ENCODE measurements at regions not wholly inside any gene's neighbourhood (a gene's known extent, or its start where the extent isn't known, plus 50 kb on each side); places are given as distances from the start of the nearest gene placed in this dataset.

DNA sequence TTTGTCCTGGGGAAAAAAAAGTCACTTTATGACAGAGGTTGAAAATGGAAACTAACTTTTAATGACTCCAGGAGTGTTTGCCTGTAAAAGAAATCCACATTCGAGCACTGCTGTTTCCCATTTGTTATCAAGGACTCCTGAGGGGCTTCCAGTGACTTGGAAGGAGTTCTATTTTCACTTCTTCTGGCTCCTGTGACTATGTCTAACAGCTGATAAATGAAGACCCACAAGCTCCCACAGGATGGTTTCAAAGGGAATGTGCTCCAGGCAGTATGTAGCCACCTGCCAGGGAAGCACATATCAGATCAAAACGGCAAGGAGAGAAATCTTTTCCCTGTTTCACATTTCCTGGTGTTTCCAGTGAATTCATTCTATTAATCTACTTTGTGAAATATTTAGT, 159.8 kb upstream of the FAM241A start:
- Histone ChIP-seq H3K27me3 (replicated peaks in 1 of 4; ENCODE audit: control extremely low read depth in 1 of 4, control insufficient read depth in 3 of 4, insufficient read depth in 4 of 4, low read length in 3 of 4) (peaks cover 0 to 6% (median 3%) of the 10 kb centered on the region in 4 experiments), H3K4me2 (replicated peaks; ENCODE audit: low read depth, low read length, poor library complexity, severe bottlenecking) (no peak overlapping the region), H3K79me2 (ENCODE audit: control insufficient read depth, insufficient read depth, low read length) (no peaks in the 10 kb centered on the region), H4K20me1 (ENCODE audit: control insufficient read depth, insufficient read depth, low read length, poor library complexity, severe bottlenecking) (no peaks in the 10 kb centered on the region), H3K9me3 (ENCODE audit: control extremely low read depth in 1 of 3, control insufficient read depth in 2 of 3, insufficient read depth in 1 of 3, low read length in 2 of 3) (no peaks in the 10 kb centered on the region), H3K36me3 (replicated peaks in 1 of 2; ENCODE audit: control extremely low read depth in 1 of 2, control insufficient read depth in 1 of 2, extremely low read depth in 1 of 2, insufficient read depth in 2 of 2, low read length in 1 of 2) (no peaks in the 10 kb centered on the region), H3K27ac (ENCODE audit: low read length in 2 of 2) (no peak overlapping the region), H2AFZ (ENCODE audit: insufficient read depth, low read depth, low read length, poor library complexity, severe bottlenecking) (no peak overlapping the region), H3K4me3 (ENCODE audit: control extremely low read depth in 1 of 5, extremely low read depth in 1 of 5, insufficient read depth in 1 of 5, low read depth in 2 of 5, low read length in 4 of 5) (no peak overlapping the region), H3K9ac (ENCODE audit: low read length) (no peak overlapping the region), H3K4me1 (ENCODE audit: control insufficient read depth in 2 of 2, insufficient read depth in 2 of 2, low read length in 2 of 2) (no peaks in the 10 kb centered on the region)
- WGBS (ENCODE audit: insufficient coverage): no CpG with 5 or more reads among the region's 2 CpGs
- Mint-ChIP-seq H3K4me3 (no peak overlapping the region), H3K9me3 (ENCODE audit: insufficient read depth) (no peaks in the 10 kb centered on the region), H3K4me1 (no peaks in the 10 kb centered on the region), H3K27me3 (peaks cover 34% of the 10 kb centered on the region), H3K27ac (no peak overlapping the region)
- no peak for ATAC-seq (ENCODE audit: low read depth)
- no peak for TF ChIP-seq EZH2 (IDR thresholded peaks at IDR 0.05; ENCODE audit: borderline replicate concordance, insufficient read depth, low read depth, low read length, poor library complexity, severe bottlenecking)
- TF ChIP-seq, protein P1, sequence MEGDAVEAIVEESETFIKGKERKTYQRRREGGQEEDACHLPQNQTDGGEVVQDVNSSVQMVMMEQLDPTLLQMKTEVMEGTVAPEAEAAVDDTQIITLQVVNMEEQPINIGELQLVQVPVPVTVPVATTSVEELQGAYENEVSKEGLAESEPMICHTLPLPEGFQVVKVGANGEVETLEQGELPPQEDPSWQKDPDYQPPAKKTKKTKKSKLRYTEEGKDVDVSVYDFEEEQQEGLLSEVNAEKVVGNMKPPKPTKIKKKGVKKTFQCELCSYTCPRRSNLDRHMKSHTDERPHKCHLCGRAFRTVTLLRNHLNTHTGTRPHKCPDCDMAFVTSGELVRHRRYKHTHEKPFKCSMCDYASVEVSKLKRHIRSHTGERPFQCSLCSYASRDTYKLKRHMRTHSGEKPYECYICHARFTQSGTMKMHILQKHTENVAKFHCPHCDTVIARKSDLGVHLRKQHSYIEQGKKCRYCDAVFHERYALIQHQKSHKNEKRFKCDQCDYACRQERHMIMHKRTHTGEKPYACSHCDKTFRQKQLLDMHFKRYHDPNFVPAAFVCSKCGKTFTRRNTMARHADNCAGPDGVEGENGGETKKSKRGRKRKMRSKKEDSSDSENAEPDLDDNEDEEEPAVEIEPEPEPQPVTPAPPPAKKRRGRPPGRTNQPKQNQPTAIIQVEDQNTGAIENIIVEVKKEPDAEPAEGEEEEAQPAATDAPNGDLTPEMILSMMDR (IDR thresholded peaks at IDR 0.05): no peak
- CTCF ChIA-PET: no interaction called here
- intact Hi-C loops (cut with micrococcal nuclease): no loop called here
- POLR2A ChIA-PET: no interaction called here
- no peak for DNase-seq

DNA sequence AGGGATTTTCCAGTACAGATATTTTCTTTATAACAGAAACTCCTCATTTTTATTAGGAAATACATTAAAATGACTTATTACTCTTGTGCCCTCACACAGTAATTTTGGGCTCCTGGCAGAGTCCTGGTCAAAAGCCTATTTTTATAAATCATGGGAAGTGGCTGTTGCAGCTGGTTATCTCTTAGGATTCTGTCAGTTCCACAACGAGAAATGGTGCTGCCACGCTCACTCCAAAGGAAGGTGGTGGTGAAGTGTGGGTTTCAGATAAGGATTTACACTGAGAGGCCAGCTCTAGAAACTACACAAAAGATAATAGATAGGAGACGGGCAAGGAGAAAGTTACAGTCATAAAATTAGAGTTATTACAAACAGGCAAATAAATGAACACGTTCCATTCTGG, 159.2 kb upstream of the FAM241A start:
- H3K27ac Mint-ChIP-seq: no peak overlapping the region
- ChIA-PET CTCF (no interaction called here), POLR2A (no interaction called here)
- Histone ChIP-seq H3K9me3 (ENCODE audit: control extremely low read depth in 1 of 3, control insufficient read depth in 2 of 3, insufficient read depth in 1 of 3, low read length in 2 of 3) (no peaks in the 10 kb centered on the region), H3K27me3 (replicated peaks in 1 of 4; ENCODE audit: control extremely low read depth in 1 of 4, control insufficient read depth in 3 of 4, insufficient read depth in 4 of 4, low read length in 3 of 4) (peaks cover 0 to 6% (median 3%) of the 10 kb centered on the region in 4 experiments), H3K36me3 (replicated peaks in 1 of 2; ENCODE audit: control extremely low read depth in 1 of 2, control insufficient read depth in 1 of 2, extremely low read depth in 1 of 2, insufficient read depth in 2 of 2, low read length in 1 of 2) (no peaks in the 10 kb centered on the region), H2AFZ (ENCODE audit: insufficient read depth, low read depth, low read length, poor library complexity, severe bottlenecking) (no peak overlapping the region), H3K4me1 (ENCODE audit: control insufficient read depth in 2 of 2, insufficient read depth in 2 of 2, low read length in 2 of 2) (peaks cover 3 to 4% of the 10 kb centered on the region in 2 donors), H4K20me1 (ENCODE audit: control insufficient read depth, insufficient read depth, low read length, poor library complexity, severe bottlenecking) (no peaks in the 10 kb centered on the region), H3K79me2 (ENCODE audit: control insufficient read depth, insufficient read depth, low read length) (no peaks in the 10 kb centered on the region), H3K27ac (ENCODE audit: low read length in 2 of 2) (no peak overlapping the region), H3K4me3 (ENCODE audit: control extremely low read depth in 1 of 5, extremely low read depth in 1 of 5, insufficient read depth in 1 of 5, low read depth in 2 of 5, low read length in 4 of 5) (no peak overlapping the region), H3K9ac (ENCODE audit: low read length) (no peak overlapping the region), H3K4me2 (replicated peaks; ENCODE audit: low read depth, low read length, poor library complexity, severe bottlenecking) (no peak overlapping the region)
- peaks cover 33% of the 10 kb centered on the region for H3K27me3 Mint-ChIP-seq
- ATAC-seq (ENCODE audit: low read depth) (no peak), DNase-seq (no peak)
- no peak overlapping the region for H3K4me3 Mint-ChIP-seq
- H3K9me3 Mint-ChIP-seq (ENCODE audit: insufficient read depth): no peaks in the 10 kb centered on the region
- intact Hi-C loops (cut with micrococcal nuclease): no loop called here
- H3K4me1 Mint-ChIP-seq: peaks cover 5% of the 10 kb centered on the region
- no CpG with 5 or more reads among the region's 4 CpGs for WGBS (ENCODE audit: insufficient coverage)
- TF ChIP-seq EZH2 (IDR thresholded peaks at IDR 0.05; ENCODE audit: borderline replicate concordance, insufficient read depth, low read depth, low read length, poor library complexity, severe bottlenecking): no peak
- TF ChIP-seq, protein P1 (IDR thresholded peaks at IDR 0.05): no peak

All from B cell (primary cell).